ENCODE measurements at regions not wholly inside any gene's neighbourhood (a gene's known extent, or its start where the extent isn't known, plus 50 kb on each side); places are given as distances from the start of the nearest gene placed in this dataset.

- intact Hi-C loops (cut with micrococcal nuclease): no loop called here
- Mint-ChIP-seq H3K27ac (no peak overlapping the region), H3K36me3 (ENCODE audit: low read depth) (no peaks in the 10 kb centered on the region), H3K27me3 (no peaks in the 10 kb centered on the region), H3K9me3 (no peaks in the 10 kb centered on the region), H3K4me1 (peaks cover 15% of the 10 kb centered on the region), H3K4me3 (no peak overlapping the region)
- ChIA-PET POLR2A (no interaction called here), CTCF (no interaction called here)
- no peak for DNase-seq
- TF ChIP-seq, protein P1, sequence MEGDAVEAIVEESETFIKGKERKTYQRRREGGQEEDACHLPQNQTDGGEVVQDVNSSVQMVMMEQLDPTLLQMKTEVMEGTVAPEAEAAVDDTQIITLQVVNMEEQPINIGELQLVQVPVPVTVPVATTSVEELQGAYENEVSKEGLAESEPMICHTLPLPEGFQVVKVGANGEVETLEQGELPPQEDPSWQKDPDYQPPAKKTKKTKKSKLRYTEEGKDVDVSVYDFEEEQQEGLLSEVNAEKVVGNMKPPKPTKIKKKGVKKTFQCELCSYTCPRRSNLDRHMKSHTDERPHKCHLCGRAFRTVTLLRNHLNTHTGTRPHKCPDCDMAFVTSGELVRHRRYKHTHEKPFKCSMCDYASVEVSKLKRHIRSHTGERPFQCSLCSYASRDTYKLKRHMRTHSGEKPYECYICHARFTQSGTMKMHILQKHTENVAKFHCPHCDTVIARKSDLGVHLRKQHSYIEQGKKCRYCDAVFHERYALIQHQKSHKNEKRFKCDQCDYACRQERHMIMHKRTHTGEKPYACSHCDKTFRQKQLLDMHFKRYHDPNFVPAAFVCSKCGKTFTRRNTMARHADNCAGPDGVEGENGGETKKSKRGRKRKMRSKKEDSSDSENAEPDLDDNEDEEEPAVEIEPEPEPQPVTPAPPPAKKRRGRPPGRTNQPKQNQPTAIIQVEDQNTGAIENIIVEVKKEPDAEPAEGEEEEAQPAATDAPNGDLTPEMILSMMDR (IDR thresholded peaks at IDR 0.05): no peak
- ATAC-seq (ENCODE audit: low read depth): no peak
These were observed 58.4 kb upstream of the RTN4 start for GRCh38 chr2:55108456-55109160.

DNA sequence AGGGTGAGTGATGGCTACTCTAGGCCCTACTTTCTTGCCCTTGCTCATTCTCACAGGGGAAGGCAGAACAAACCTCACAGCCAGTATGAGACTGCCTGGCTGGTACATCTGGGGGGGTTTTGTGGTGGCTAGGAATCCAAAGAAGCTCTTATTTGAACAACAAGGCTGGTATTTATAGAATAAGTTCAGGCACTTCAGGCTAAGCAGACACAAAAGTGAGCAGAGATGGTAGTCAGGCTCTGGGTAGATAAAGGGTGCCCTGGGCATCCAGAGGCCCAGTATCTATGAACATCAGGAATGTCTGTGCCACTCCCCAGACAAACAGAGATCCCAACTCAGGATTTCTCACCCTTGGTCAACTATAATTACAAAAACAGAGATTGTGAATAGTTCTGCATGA, 57.2 kb upstream of the RTN4 start:
- Mint-ChIP-seq H3K36me3 (ENCODE audit: low read depth) (no peaks in the 10 kb centered on the region), H3K4me1 (peaks cover 10% of the 10 kb centered on the region), H3K27me3 (no peaks in the 10 kb centered on the region), H3K27ac (no peak overlapping the region), H3K9me3 (no peaks in the 10 kb centered on the region), H3K4me3 (no peak overlapping the region)
- POLR2A ChIA-PET: no interaction called here
- TF ChIP-seq, protein P1 (IDR thresholded peaks at IDR 0.05): no peak
- intact Hi-C loops (cut with micrococcal nuclease): no loop called here
- ATAC-seq (ENCODE audit: low read depth) (no peak), DNase-seq (no peak)
- CTCF ChIA-PET: no interaction called here

GRCh38 chr2:55106148-55106547, 55.9 kb upstream of the RTN4 start:
- DNase-seq (no peak), ATAC-seq (ENCODE audit: low read depth) (no peak)
- H3K4me3 Mint-ChIP-seq: no peak overlapping the region
- H3K27ac Mint-ChIP-seq: no peak overlapping the region
- TF ChIP-seq, protein P1 (IDR thresholded peaks at IDR 0.05): no peak
- POLR2A ChIA-PET: no interaction called here
- CTCF ChIA-PET: no interaction called here
- no peaks in the 10 kb centered on the region for H3K9me3 Mint-ChIP-seq
- no peaks in the 10 kb centered on the region for H3K36me3 Mint-ChIP-seq (ENCODE audit: low read depth)
- no peaks in the 10 kb centered on the region for H3K27me3 Mint-ChIP-seq
- intact Hi-C loops (cut with micrococcal nuclease): no loop called here
- peaks cover 2% of the 10 kb centered on the region for H3K4me1 Mint-ChIP-seq

- CTCF ChIA-PET: no interaction called here
- no peaks in the 10 kb centered on the region for H3K9me3 Mint-ChIP-seq
- no peak for ATAC-seq (ENCODE audit: low read depth)
These were observed 55.2 kb upstream of the RTN4 start for GRCh38 chr2:55105456-55105855.

GRCh38 chr2:55103046-55103445, 52.8 kb upstream of the RTN4 start:
- ATAC-seq (ENCODE audit: low read depth): no peak
- ChIA-PET POLR2A (no interaction called here), CTCF (no interaction called here)
- H3K27ac Mint-ChIP-seq: no peak overlapping the region
- H3K4me1 Mint-ChIP-seq: peaks cover 6% of the 10 kb centered on the region
- H3K9me3 Mint-ChIP-seq: no peaks in the 10 kb centered on the region
- H3K27me3 Mint-ChIP-seq: no peaks in the 10 kb centered on the region
- TF ChIP-seq, protein P1 (IDR thresholded peaks at IDR 0.05): no peak
- intact Hi-C loops (cut with micrococcal nuclease): no loop called here
- no peaks in the 10 kb centered on the region for H3K36me3 Mint-ChIP-seq (ENCODE audit: low read depth)
- DNase-seq: no peak
- no peak overlapping the region for H3K4me3 Mint-ChIP-seq

More at GRCh38 chr2:55105456-55105855, 55.2 kb upstream of the RTN4 start:
- intact Hi-C loops (cut with micrococcal nuclease): no loop called here
- TF ChIP-seq, protein P1 (IDR thresholded peaks at IDR 0.05): no peak
- no peaks in the 10 kb centered on the region for H3K27me3 Mint-ChIP-seq
- no peak overlapping the region for H3K27ac Mint-ChIP-seq
- H3K4me1 Mint-ChIP-seq: peaks cover 2% of the 10 kb centered on the region
- POLR2A ChIA-PET: no interaction called here
- no peak for DNase-seq
- no peaks in the 10 kb centered on the region for H3K36me3 Mint-ChIP-seq (ENCODE audit: low read depth)
- H3K4me3 Mint-ChIP-seq: no peak overlapping the region
